OCI-LY1 (cell line): ENCODE measurements at regions not wholly inside any gene's neighbourhood (a gene's known extent, or its start where the extent isn't known, plus 50 kb on each side); places are given as distances from the start of the nearest gene placed in this dataset.

Source experiments
- H2AFZ ChIP-seq: fragments of 200-600 bp; sonication (generic), shearing (Covaris generic); 2 replicates; pipeline ENCODE4 v1.6.0; 2014; ENCODE audit warnings: antibody characterized with exemption, mild to moderate bottlenecking, low read length
- H3F3A ChIP-seq: fragments of 200-600 bp; sonication (generic), shearing (Covaris generic); 2 replicates; pipeline ENCODE4 v1.6.0; 2014; ENCODE audit warnings: mild to moderate bottlenecking, antibody characterized with exemption, low read length, moderate library complexity; ENCODE audit not compliant: insufficient read depth
- H3K27ac ChIP-seq: fragments of 200-600 bp; sonication (generic); 2 replicates; pipeline ENCODE4 v1.5.1; 2014; ENCODE audit warnings: low read length, mixed run types, mild to moderate bottlenecking, low read depth; ENCODE audit not compliant: poor library complexity, severe bottlenecking
- H3K27me3 ChIP-seq: fragments of 200-600 bp; sonication (generic); 2 replicates; pipeline ENCODE4 v1.6.0; 2014; ENCODE audit warnings: antibody characterized with exemption, mild to moderate bottlenecking, low read length, moderate library complexity; ENCODE audit not compliant: insufficient read depth
- H3K36me3 ChIP-seq: fragments of 200-600 bp; sonication (generic); 2 replicates; pipeline ENCODE4 v1.6.1; 2014; ENCODE audit warnings: mild to moderate bottlenecking, antibody characterized with exemption, low read length, moderate library complexity, mixed read lengths; ENCODE audit not compliant: insufficient read depth
- H3K4me1 ChIP-seq: fragments of 200-600 bp; sonication (generic); 2 replicates; pipeline ENCODE4 v1.5.1; 2014; ENCODE audit warnings: mild to moderate bottlenecking, low read length, moderate library complexity; ENCODE audit not compliant: insufficient read depth, severe bottlenecking
- H3K4me2 ChIP-seq: fragments of 200-600 bp; sonication (generic), shearing (Covaris generic); 2 replicates; pipeline ENCODE4 v1.6.1; 2014; ENCODE audit warnings: low read length
- H3K4me3 ChIP-seq: fragments of 200-600 bp; sonication (generic); 2 replicates; pipeline ENCODE4 v1.5.1; 2014; ENCODE audit warnings: low read length, low read depth, mild to moderate bottlenecking, mixed read lengths; ENCODE audit not compliant: poor library complexity, severe bottlenecking
- H3K79me2 ChIP-seq: fragments of 200-600 bp; shearing (Covaris generic); 2 replicates; pipeline ENCODE4 v1.6.1; 2016; ENCODE audit warnings: mixed run types, low read length, mixed read lengths; ENCODE audit not compliant: insufficient read depth
- H3K9ac ChIP-seq: fragments of 200-600 bp; sonication (generic), shearing (Covaris generic); 2 replicates; pipeline ENCODE4 v1.6.1; 2014; ENCODE audit warnings: mild to moderate bottlenecking, low read length, mixed read lengths
- H3K9me2 ChIP-seq: fragments of 200-600 bp; sonication (generic), shearing (Covaris generic); 2 replicates; pipeline ENCODE4 v1.6.1; 2014; ENCODE audit warnings: low read depth, mild to moderate bottlenecking, low read length, mixed read lengths
- H3K9me3 ChIP-seq: fragments of 200-600 bp; shearing (Covaris generic); 2 replicates; pipeline ENCODE4 v1.6.1; 2014; ENCODE audit warnings: low read length, mixed read lengths
- H4K20me1 ChIP-seq: fragments of 200-600 bp; sonication (generic), shearing (Covaris generic); 2 replicates; pipeline ENCODE4 v1.6.0; 2016; ENCODE audit warnings: mild to moderate bottlenecking, low read length; ENCODE audit not compliant: insufficient read depth
- CTCF ChIP-seq: fragments of 200-600 bp; sonication (generic), shearing (Covaris generic); IDR thresholded peaks from 2 replicates; pipeline ENCODE4 v1.5.1; 2017; ENCODE audit warnings: mild to moderate bottlenecking, antibody characterized with exemption, low read length, moderate library complexity, mixed read lengths
- EZH2 ChIP-seq: fragments of 200-600 bp; sonication (generic), shearing (Covaris generic); IDR thresholded peaks from 2 replicates; pipeline ENCODE4 v1.8.0; 2017; ENCODE audit warnings: borderline replicate concordance, mixed run types, mild to moderate bottlenecking, antibody characterized with exemption, low read length, moderate library complexity, mixed read lengths

GRCh38 chr2:217070611-217071010 lies 210.7 kb upstream of the TNP1 start:
- Histone ChIP-seq H3F3A (no peaks in the 10 kb centered on the region), H3K36me3 (no peaks in the 10 kb centered on the region), H3K79me2 (no peaks in the 10 kb centered on the region), H3K4me1 (no peaks in the 10 kb centered on the region), H2AFZ (no peak overlapping the region), H4K20me1 (no peaks in the 10 kb centered on the region), H3K4me2 (no peak overlapping the region), H3K27ac (no peak overlapping the region), H3K9me3 (no peaks in the 10 kb centered on the region), H3K9ac (no peak overlapping the region), H3K4me3 (no peak overlapping the region), H3K27me3 (no peaks in the 10 kb centered on the region), H3K9me2 (no peaks in the 10 kb centered on the region)
- TF ChIP-seq CTCF (no peak), EZH2 (no peak)

GRCh38 chr2:217070043-217070430 lies 210.2 kb upstream of the TNP1 start:
- TF ChIP-seq EZH2 (no peak), CTCF (no peak)
- Histone ChIP-seq H3K27ac (no peak overlapping the region), H3K9me3 (no peaks in the 10 kb centered on the region), H3K9me2 (no peaks in the 10 kb centered on the region), H3K79me2 (no peaks in the 10 kb centered on the region), H4K20me1 (no peaks in the 10 kb centered on the region), H3K4me1 (no peaks in the 10 kb centered on the region), H3K27me3 (no peaks in the 10 kb centered on the region), H3F3A (no peaks in the 10 kb centered on the region), H3K4me2 (no peak overlapping the region), H3K4me3 (no peak overlapping the region), H3K36me3 (no peaks in the 10 kb centered on the region), H2AFZ (no peak overlapping the region), H3K9ac (no peak overlapping the region)

GRCh38 chr2:217069263-217070042 lies 209.6 kb upstream of the TNP1 start:
- H2AFZ ChIP-seq = no peak overlapping the region
- no peaks in the 10 kb centered on the region for H3K9me2 ChIP-seq
- no peaks in the 10 kb centered on the region for H3K79me2 ChIP-seq
- no peak overlapping the region for H3K4me2 ChIP-seq
- H3K36me3 ChIP-seq = no peaks in the 10 kb centered on the region
- H3K9ac ChIP-seq = no peak overlapping the region
- H3K4me3 ChIP-seq = no peak overlapping the region
- no peaks in the 10 kb centered on the region for H3K4me1 ChIP-seq
- H3K27me3 ChIP-seq = no peaks in the 10 kb centered on the region
- H3K9me3 ChIP-seq = no peaks in the 10 kb centered on the region
- H3K27ac ChIP-seq = no peak overlapping the region
- H4K20me1 ChIP-seq = no peaks in the 10 kb centered on the region
- no peaks in the 10 kb centered on the region for H3F3A ChIP-seq
- TF ChIP-seq EZH2 (no peak), CTCF (no peak)
